Neural cell (in vitro differentiated cells): ENCODE measurements at regions not wholly inside any gene's neighbourhood (a gene's known extent, or its start where the extent isn't known, plus 50 kb on each side); places are given as distances from the start of the nearest gene placed in this dataset.

Source experiments
- H2AFZ ChIP-seq: fragments of 200-600, 300-800 bp; sonication (generic), shearing (Covaris generic); 2 replicates; pipeline ENCODE4 v1.6.0; 2014; ENCODE audit warnings: low read depth, mild to moderate bottlenecking, antibody characterized with exemption, low read length, moderate library complexity
- H3F3A ChIP-seq: fragments of 200-600 bp; shearing (Covaris generic); 2 replicates; pipeline ENCODE4 v1.6.1; 2016; ENCODE audit warnings: mild to moderate bottlenecking, moderate library complexity, mixed read lengths, antibody characterized with exemption, low read length; ENCODE audit not compliant: insufficient read depth, poor library complexity, severe bottlenecking
- H3K27ac ChIP-seq: fragments of 200-600, 300-800 bp; sonication (generic), shearing (Covaris generic); 2 replicates; pipeline ENCODE4 v1.5.1; 2014; ENCODE audit warnings: mild to moderate bottlenecking, low read length, moderate library complexity
- H3K27me3 ChIP-seq: fragments of 300-800, 200-600 bp; sonication (generic), shearing (Covaris generic); 2 replicates; pipeline ENCODE4 v1.6.0; 2014; ENCODE audit warnings: mild to moderate bottlenecking, low read depth, low read length, moderate library complexity; ENCODE audit not compliant: insufficient read depth
- H3K36me3 ChIP-seq: fragments of 300-800, 200-600 bp; sonication (generic), shearing (Covaris generic); 2 replicates; pipeline ENCODE4 v1.5.1; 2014; ENCODE audit warnings: mild to moderate bottlenecking, antibody characterized with exemption, low read length, moderate library complexity; ENCODE audit not compliant: insufficient read depth
- H3K4me2 ChIP-seq: fragments of 300-800, 200-600 bp; sonication (generic), shearing (Covaris generic); 2 replicates; pipeline ENCODE4 v1.6.0; 2014; ENCODE audit warnings: mild to moderate bottlenecking, low read length
- H3K4me3 ChIP-seq: fragments of 300-800, 200-600 bp; sonication (generic), shearing (Covaris generic); 2 replicates; pipeline ENCODE4 v1.5.1; 2014; ENCODE audit warnings: mild to moderate bottlenecking, low read length, moderate library complexity
- H3K79me2 ChIP-seq: fragments of 200-600 bp; shearing (Covaris generic); replicated peaks from 2 replicates; pipeline ENCODE4 v1.6.0; 2014; ENCODE audit warnings: mild to moderate bottlenecking, low read length, moderate library complexity; ENCODE audit not compliant: insufficient read depth
- H3K9ac ChIP-seq: fragments of 300-800, 200-600 bp; sonication (generic), shearing (Covaris generic); 2 replicates; pipeline ENCODE4 v1.6.1; 2016; ENCODE audit warnings: mild to moderate bottlenecking, low read length, mixed read lengths
- H3K9me2 ChIP-seq: fragments of 200-600 bp; shearing (Covaris generic); 2 replicates; pipeline ENCODE4 v1.6.1; 2016; ENCODE audit warnings: mild to moderate bottlenecking, low read length, mixed read lengths; ENCODE audit not compliant: insufficient read depth
- H3K9me3 ChIP-seq: fragments of 200-600, 300-800 bp; sonication (generic), shearing (Covaris generic); 2 replicates; pipeline ENCODE4 v1.6.1; 2016; ENCODE audit warnings: mild to moderate bottlenecking, mixed run types, low read length, moderate library complexity, mixed read lengths
- H4K20me1 ChIP-seq: fragments of 200-600 bp; shearing (Covaris generic); 2 replicates; pipeline ENCODE4 v1.6.1; 2016; ENCODE audit warnings: mild to moderate bottlenecking, mixed run types; ENCODE audit not compliant: insufficient read depth
- EP300 ChIP-seq: fragments of 450-650 bp; conservative IDR thresholded peaks from 2 replicates; pipeline ENCODE4 v1.6.1; 2014; ENCODE audit warnings: antibody characterized with exemption, mild to moderate bottlenecking, moderate library complexity; ENCODE audit not compliant: poor library complexity, severe bottlenecking
- EZH2 ChIP-seq: fragments of 200-600, 300-800 bp; shearing (Covaris generic), sonication (generic); IDR thresholded peaks from 2 replicates; pipeline ENCODE4 v1.6.1; 2014; ENCODE audit warnings: antibody characterized with exemption, low read length, borderline replicate concordance, mild to moderate bottlenecking; ENCODE audit not compliant: insufficient read depth, poor library complexity, severe bottlenecking
- MXI1 ChIP-seq: fragments of 450-650 bp; conservative IDR thresholded peaks from 2 replicates; pipeline ENCODE4 v1.6.1; 2014; ENCODE audit warnings: antibody characterized with exemption, mild to moderate bottlenecking; ENCODE audit not compliant: poor library complexity, severe bottlenecking
- POLR2AphosphoS5 ChIP-seq: IDR thresholded peaks from 2 replicates; pipeline ENCODE4 v1.6.1; 2012
- RAD21 ChIP-seq: fragments of 450-650 bp; conservative IDR thresholded peaks from 2 replicates; pipeline ENCODE4 v1.6.1; 2014; ENCODE audit warnings: antibody characterized with exemption, mild to moderate bottlenecking, moderate library complexity
- SMC3 ChIP-seq: fragments of 450-650 bp; conservative IDR thresholded peaks from 2 replicates; pipeline ENCODE4 v1.6.1; 2014; ENCODE audit warnings: antibody characterized with exemption, mild to moderate bottlenecking, moderate library complexity; ENCODE audit not compliant: poor library complexity
- TAF1 ChIP-seq: IDR thresholded peaks from 2 replicates; pipeline ENCODE4 v1.6.1; 2012; ENCODE audit warnings: low read depth
- TF ChIP-seq, protein P1 (sequence below): fragments of 450-650 bp; IDR thresholded peaks from 2 replicates; pipeline ENCODE4 v1.5.1; 2014; ENCODE audit warnings: antibody characterized with exemption, mild to moderate bottlenecking, moderate library complexity; ENCODE audit not compliant: poor library complexity, severe bottlenecking
- TF ChIP-seq, protein P2 (sequence below): IDR thresholded peaks from 2 replicates; pipeline ENCODE4 v1.6.1; 2012; ENCODE audit warnings: borderline replicate concordance

DNA sequence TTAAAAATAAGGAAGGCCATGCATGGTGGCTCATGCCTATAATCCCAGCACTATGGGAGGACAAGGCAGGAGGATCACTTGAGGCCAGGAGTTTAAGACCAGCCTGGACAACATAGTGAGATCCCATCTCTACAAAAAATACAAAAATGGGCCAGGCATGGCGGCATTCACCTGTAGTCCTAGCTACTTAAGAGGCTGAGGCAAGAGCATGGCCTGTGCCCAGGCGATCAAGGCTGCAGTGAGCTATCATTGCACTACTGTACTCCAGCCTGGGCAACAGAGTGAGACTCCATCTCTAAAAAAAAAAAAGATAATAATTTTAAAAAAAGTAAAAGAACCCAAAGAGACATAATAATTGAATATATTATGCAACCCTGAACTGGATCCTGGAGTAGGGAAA is 83.6 kb upstream of the ZNF423 start:
- no peaks in the 10 kb centered on the region for H3K9me3 ChIP-seq
- H3K9me2 ChIP-seq, result no peaks in the 10 kb centered on the region
- H2AFZ ChIP-seq, result no peak overlapping the region
- H4K20me1 ChIP-seq, result no peaks in the 10 kb centered on the region
- H3K4me2 ChIP-seq, result no peak overlapping the region
- H3K9ac ChIP-seq, result no peak overlapping the region
- H3K27ac ChIP-seq, result no peak overlapping the region
- no peaks in the 10 kb centered on the region for H3K27me3 ChIP-seq
- no peaks in the 10 kb centered on the region for H3F3A ChIP-seq
- H3K79me2 ChIP-seq, result no peaks in the 10 kb centered on the region
- no peak overlapping the region for H3K4me3 ChIP-seq
- TF ChIP-seq EP300 (no peak), EZH2 (no peak), POLR2AphosphoS5 (no peak), SMC3 (no peak), RAD21 (no peak), MXI1 (no peak), TAF1 (no peak)
- TF ChIP-seq, protein P1, sequence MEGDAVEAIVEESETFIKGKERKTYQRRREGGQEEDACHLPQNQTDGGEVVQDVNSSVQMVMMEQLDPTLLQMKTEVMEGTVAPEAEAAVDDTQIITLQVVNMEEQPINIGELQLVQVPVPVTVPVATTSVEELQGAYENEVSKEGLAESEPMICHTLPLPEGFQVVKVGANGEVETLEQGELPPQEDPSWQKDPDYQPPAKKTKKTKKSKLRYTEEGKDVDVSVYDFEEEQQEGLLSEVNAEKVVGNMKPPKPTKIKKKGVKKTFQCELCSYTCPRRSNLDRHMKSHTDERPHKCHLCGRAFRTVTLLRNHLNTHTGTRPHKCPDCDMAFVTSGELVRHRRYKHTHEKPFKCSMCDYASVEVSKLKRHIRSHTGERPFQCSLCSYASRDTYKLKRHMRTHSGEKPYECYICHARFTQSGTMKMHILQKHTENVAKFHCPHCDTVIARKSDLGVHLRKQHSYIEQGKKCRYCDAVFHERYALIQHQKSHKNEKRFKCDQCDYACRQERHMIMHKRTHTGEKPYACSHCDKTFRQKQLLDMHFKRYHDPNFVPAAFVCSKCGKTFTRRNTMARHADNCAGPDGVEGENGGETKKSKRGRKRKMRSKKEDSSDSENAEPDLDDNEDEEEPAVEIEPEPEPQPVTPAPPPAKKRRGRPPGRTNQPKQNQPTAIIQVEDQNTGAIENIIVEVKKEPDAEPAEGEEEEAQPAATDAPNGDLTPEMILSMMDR, result no peak
- TF ChIP-seq, protein P2, sequence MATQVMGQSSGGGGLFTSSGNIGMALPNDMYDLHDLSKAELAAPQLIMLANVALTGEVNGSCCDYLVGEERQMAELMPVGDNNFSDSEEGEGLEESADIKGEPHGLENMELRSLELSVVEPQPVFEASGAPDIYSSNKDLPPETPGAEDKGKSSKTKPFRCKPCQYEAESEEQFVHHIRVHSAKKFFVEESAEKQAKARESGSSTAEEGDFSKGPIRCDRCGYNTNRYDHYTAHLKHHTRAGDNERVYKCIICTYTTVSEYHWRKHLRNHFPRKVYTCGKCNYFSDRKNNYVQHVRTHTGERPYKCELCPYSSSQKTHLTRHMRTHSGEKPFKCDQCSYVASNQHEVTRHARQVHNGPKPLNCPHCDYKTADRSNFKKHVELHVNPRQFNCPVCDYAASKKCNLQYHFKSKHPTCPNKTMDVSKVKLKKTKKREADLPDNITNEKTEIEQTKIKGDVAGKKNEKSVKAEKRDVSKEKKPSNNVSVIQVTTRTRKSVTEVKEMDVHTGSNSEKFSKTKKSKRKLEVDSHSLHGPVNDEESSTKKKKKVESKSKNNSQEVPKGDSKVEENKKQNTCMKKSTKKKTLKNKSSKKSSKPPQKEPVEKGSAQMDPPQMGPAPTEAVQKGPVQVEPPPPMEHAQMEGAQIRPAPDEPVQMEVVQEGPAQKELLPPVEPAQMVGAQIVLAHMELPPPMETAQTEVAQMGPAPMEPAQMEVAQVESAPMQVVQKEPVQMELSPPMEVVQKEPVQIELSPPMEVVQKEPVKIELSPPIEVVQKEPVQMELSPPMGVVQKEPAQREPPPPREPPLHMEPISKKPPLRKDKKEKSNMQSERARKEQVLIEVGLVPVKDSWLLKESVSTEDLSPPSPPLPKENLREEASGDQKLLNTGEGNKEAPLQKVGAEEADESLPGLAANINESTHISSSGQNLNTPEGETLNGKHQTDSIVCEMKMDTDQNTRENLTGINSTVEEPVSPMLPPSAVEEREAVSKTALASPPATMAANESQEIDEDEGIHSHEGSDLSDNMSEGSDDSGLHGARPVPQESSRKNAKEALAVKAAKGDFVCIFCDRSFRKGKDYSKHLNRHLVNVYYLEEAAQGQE, result no peak
- H3K36me3 ChIP-seq, result no peaks in the 10 kb centered on the region

DNA sequence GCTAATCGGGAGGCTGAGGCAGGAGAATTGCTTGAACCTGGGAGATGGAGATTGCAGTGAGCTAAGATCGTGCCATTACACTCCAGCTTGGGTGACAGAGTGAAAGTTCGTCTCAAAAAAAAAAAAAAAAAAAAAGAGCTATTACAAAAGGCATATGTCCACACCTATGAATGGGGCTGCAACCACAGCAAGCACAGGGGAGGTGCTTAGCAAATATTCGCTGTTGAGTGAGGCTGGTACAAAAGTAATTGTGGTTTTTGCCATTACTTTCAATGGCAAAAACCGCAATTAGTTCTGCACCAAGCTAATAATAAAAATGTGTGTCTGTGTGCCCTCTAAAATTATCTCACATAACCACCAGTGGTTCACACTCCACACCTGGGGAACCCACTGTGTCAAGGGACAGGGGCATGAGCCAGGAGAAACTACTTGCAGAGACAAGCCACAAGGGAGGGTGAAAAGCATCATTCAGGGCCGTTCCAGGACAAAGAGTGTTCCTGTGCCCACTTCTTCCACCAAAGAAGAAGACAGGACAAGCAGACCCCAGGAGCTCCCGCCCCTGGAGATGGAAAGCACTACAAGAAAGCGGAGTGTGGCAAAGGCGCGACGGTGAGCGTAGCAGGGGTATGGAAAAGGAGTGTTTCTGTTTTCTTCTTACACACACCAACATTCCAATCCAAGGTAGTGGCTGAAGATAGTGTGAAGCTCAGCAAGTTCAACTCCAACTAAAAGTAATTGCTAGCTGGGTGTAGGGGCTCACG is 84.4 kb upstream of the CNEP1R1 start:
- Histone ChIP-seq H3F3A (no peaks in the 10 kb centered on the region), H3K9ac (no peak overlapping the region), H4K20me1 (no peaks in the 10 kb centered on the region), H3K36me3 (no peaks in the 10 kb centered on the region), H3K9me3 (no peaks in the 10 kb centered on the region), H2AFZ (no peak overlapping the region), H3K4me3 (no peak overlapping the region), H3K27me3 (no peaks in the 10 kb centered on the region), H3K27ac (no peak overlapping the region), H3K9me2 (no peaks in the 10 kb centered on the region), H3K79me2 (no peaks in the 10 kb centered on the region), H3K4me2 (no peak overlapping the region)
- TF ChIP-seq, protein P1, result no peak
- no peak for TF ChIP-seq SMC3
- no peak for TF ChIP-seq POLR2AphosphoS5
- no peak for TF ChIP-seq RAD21
